HG03097 (cell line): ENCODE measurements at regions not wholly inside any gene's neighbourhood (a gene's known extent, or its start where the extent isn't known, plus 50 kb on each side); places are given as distances from the start of the nearest gene placed in this dataset.
"Not testable (repeated sequence)": the region's sequence is repeated elsewhere in the genome, so short reads cannot be mapped to it uniquely, and the experiment has no call there.

Source experiments
- ATAC-seq: cut with Tn5 transposase; IDR thresholded peaks from one replicate; pipeline ENCODE4 v1.9.1; 2021; ENCODE audit not compliant: unreplicated experiment, low FRiP score

- no peak for ATAC-seq
Observed at GRCh38 chr11:35046681-35047080, 92.3 kb upstream of the CD44 start.

GRCh38 chr11:35047179-35047578 lies 91.8 kb upstream of the CD44 start:
- no peak for ATAC-seq

- no peak for ATAC-seq
Observed at GRCh38 chr11:35047769-35048168, 91.2 kb upstream of the CD44 start.

- ATAC-seq: not testable (repeated sequence)
Observed at GRCh38 chr11:35048346-35048745, 90.6 kb upstream of the CD44 start.

- ATAC-seq: no peak
Observed at GRCh38 chr11:35049859-35050531, 89.0 kb upstream of the CD44 start.

- ATAC-seq: no peak
Observed at GRCh38 chr11:35050541-35050995, 88.4 kb upstream of the CD44 start.

GRCh38 chr11:35056391-35057093 lies 82.4 kb upstream of the CD44 start:
- ATAC-seq: no peak

GRCh38 chr11:35057926-35058668 lies 80.9 kb upstream of the CD44 start:
- ATAC-seq: no peak

- ATAC-seq: no peak
Observed at GRCh38 chr11:35058669-35059434, 80.1 kb upstream of the CD44 start.

GRCh38 chr11:35061516-35062440 lies 77.2 kb upstream of the CD44 start:
- no peak for ATAC-seq

GRCh38 chr11:35063488-35063931 lies 75.5 kb upstream of the CD44 start:
- ATAC-seq: no peak

GRCh38 chr11:35064114-35064800 lies 74.7 kb upstream of the CD44 start:
- ATAC-seq: no peak

- ATAC-seq: no peak
Observed at GRCh38 chr11:35065566-35065965, 73.4 kb upstream of the CD44 start.

GRCh38 chr11:35066030-35066429 lies 72.9 kb upstream of the CD44 start:
- ATAC-seq: no peak

GRCh38 chr11:35066783-35067423 lies 72.1 kb upstream of the CD44 start:
- ATAC-seq: peak; percentile 62

- no peak for ATAC-seq
Observed at GRCh38 chr11:35071722-35072121, 67.2 kb upstream of the CD44 start.

GRCh38 chr11:35073691-35074419 lies 65.1 kb upstream of the CD44 start:
- no peak for ATAC-seq
